Epithelial cell of esophagus (primary cell): ENCODE measurements at regions not wholly inside any gene's neighbourhood (a gene's known extent, or its start where the extent isn't known, plus 50 kb on each side); places are given as distances from the start of the nearest gene placed in this dataset.

ENCODE experiments used
- DNase-seq: peaks from one replicate; pipeline ENCODE4 v3.0.0; 2010; ENCODE audit warnings: low read depth
- H3K4me3 ChIP-seq: 2 replicates; pipeline ENCODE4 v1.5.1; 2011; ENCODE audit warnings: mild to moderate bottlenecking, low read length, control low read depth
- CTCF ChIP-seq: IDR thresholded peaks from 2 replicates; pipeline ENCODE4 v1.5.1; 2011; ENCODE audit warnings: low read depth, mild to moderate bottlenecking, low read length, control low read depth, inconsistent platforms; ENCODE audit not compliant: insufficient read depth; ENCODE audit errors: missing control alignments

GRCh38 chr10:18735711-18736110 lies 76.5 kb downstream of the ARL5B start:
- DNase-seq, result no peak
- no peak overlapping the region for H3K4me3 ChIP-seq
- TF ChIP-seq CTCF, result no peak

- no peak for DNase-seq
- TF ChIP-seq CTCF, result no peak
- H3K4me3 ChIP-seq, result no peak overlapping the region
Observed at GRCh38 chr10:18737236-18737635, 78.0 kb downstream of the ARL5B start.

GRCh38 chr10:18737841-18738240 lies 78.6 kb downstream of the ARL5B start:
- no peak for DNase-seq
- no peak for TF ChIP-seq CTCF
- H3K4me3 ChIP-seq, result no peak overlapping the region

- no peak overlapping the region for H3K4me3 ChIP-seq
- TF ChIP-seq CTCF, result no peak
- no peak for DNase-seq
Observed at GRCh38 chr10:18738835-18739234, 79.6 kb downstream of the ARL5B start.

GRCh38 chr10:18743926-18744325 lies 84.7 kb downstream of the ARL5B start:
- no peak for TF ChIP-seq CTCF
- no peak for DNase-seq
- H3K4me3 ChIP-seq, result no peak overlapping the region

DNA sequence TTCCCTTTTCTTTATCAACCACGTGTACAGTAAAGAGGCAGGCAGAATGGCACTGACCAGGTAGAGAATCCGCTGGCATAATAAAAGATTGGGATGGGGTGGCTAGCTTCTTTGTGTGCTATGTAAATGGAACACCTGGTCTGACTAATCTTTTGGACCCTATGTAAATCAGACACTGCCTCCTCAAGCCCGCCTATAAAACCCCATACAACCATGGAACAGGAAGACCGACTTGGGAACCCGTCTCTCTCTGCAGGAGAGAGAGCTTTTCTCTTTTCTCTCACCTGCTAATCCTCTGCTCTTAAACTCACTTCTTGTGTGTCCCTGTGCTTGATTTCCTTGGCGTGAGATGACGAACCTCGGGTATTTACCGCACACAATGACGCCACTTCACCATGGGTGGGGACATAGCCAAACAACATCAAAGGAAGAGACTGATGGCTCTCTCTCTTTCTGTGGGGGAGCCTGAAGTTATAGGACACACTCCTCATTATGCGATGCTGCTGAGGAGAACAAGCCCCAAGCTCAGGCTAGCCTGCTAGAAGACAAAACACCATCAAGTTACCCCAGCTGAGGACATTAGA lies 94.2 kb downstream of the ARL5B start:
- DNase-seq, result no peak
- H3K4me3 ChIP-seq, result no peak overlapping the region
- TF ChIP-seq CTCF, result no peak

GRCh38 chr10:18759575-18759974 lies 100.3 kb downstream of the ARL5B start:
- DNase-seq, result no peak
- TF ChIP-seq CTCF, result no peak
- H3K4me3 ChIP-seq, result no peak overlapping the region
